BE2C (cell line): ENCODE measurements at regions not wholly inside any gene's neighbourhood (a gene's known extent, or its start where the extent isn't known, plus 50 kb on each side); places are given as distances from the start of the nearest gene placed in this dataset.
"Not testable (repeated sequence)": the region's sequence is repeated elsewhere in the genome, so short reads cannot be mapped to it uniquely, and the experiment has no call there.

Experiments used
- DNase-seq: peaks from one replicate; pipeline ENCODE4 v3.0.0-alpha.2; 2020
- H3K27me3 ChIP-seq: fragments of 250-450 bp; sonication (Bioruptor Pico); 2 replicates; pipeline ENCODE4 v1.5.1; 2020; ENCODE audit warnings: mild to moderate bottlenecking
- H3K36me3 ChIP-seq: fragments of 250-450 bp; sonication (Bioruptor Pico); 2 replicates; pipeline ENCODE4 v1.5.1; 2020; ENCODE audit warnings: mild to moderate bottlenecking
- H3K4me1 ChIP-seq: fragments of 250-450 bp; sonication (Bioruptor Pico); 2 replicates; pipeline ENCODE4 v1.5.1; 2020
- H3K4me3 ChIP-seq: 2 replicates; pipeline ENCODE4 v1.5.1; 2011; ENCODE audit warnings: low read depth, low read length
- H3K9me3 ChIP-seq: fragments of 250-450 bp; sonication (Bioruptor Pico); 2 replicates; pipeline ENCODE4 v1.5.1; 2020
- CTCF ChIP-seq: IDR thresholded peaks from 2 replicates; pipeline ENCODE4 v1.5.1; 2012; ENCODE audit warnings: mild to moderate bottlenecking, low read depth, low read length

- no peak overlapping the region for H3K4me3 ChIP-seq
- no peak for TF ChIP-seq CTCF
- H3K27me3 ChIP-seq: no peaks in the 10 kb centered on the region
- no peak for DNase-seq
- H3K4me1 ChIP-seq: no peaks in the 10 kb centered on the region
- no peaks in the 10 kb centered on the region for H3K36me3 ChIP-seq
- no peaks in the 10 kb centered on the region for H3K9me3 ChIP-seq
These were observed 576.1 kb downstream of the TMA16 start for GRCh38 chr4:164070625-164071024.

GRCh38 chr4:164081371-164081770, 586.9 kb downstream of the TMA16 start:
- DNase-seq: no peak
- no peak for TF ChIP-seq CTCF
- no peaks in the 10 kb centered on the region for H3K27me3 ChIP-seq
- no peak overlapping the region for H3K4me3 ChIP-seq
- H3K36me3 ChIP-seq: no peaks in the 10 kb centered on the region
- no peaks in the 10 kb centered on the region for H3K4me1 ChIP-seq
- H3K9me3 ChIP-seq: no peaks in the 10 kb centered on the region; the same call in 1 of the 2 replicates

- no peak for TF ChIP-seq CTCF
- Histone ChIP-seq H3K36me3 (no peaks in the 10 kb centered on the region), H3K4me3 (no peak overlapping the region), H3K27me3 (no peaks in the 10 kb centered on the region), H3K9me3 (no peaks in the 10 kb centered on the region; the same call in 1 of the 2 replicates), H3K4me1 (no peaks in the 10 kb centered on the region)
- no peak for DNase-seq
These were observed 587.3 kb downstream of the TMA16 start for GRCh38 chr4:164081801-164082200.

GRCh38 chr4:164087733-164088132, 593.2 kb downstream of the TMA16 start:
- Histone ChIP-seq H3K27me3 (no peaks in the 10 kb centered on the region), H3K9me3 (no peaks in the 10 kb centered on the region), H3K4me1 (no peaks in the 10 kb centered on the region), H3K4me3 (no peak overlapping the region), H3K36me3 (no peaks in the 10 kb centered on the region)
- no peak for TF ChIP-seq CTCF
- DNase-seq: no peak

- Histone ChIP-seq H3K27me3 (no peaks in the 10 kb centered on the region), H3K9me3 (no peaks in the 10 kb centered on the region), H3K4me1 (no peaks in the 10 kb centered on the region), H3K36me3 (no peaks in the 10 kb centered on the region), H3K4me3 (no peak overlapping the region)
- no peak for TF ChIP-seq CTCF
- no peak for DNase-seq
These were observed 601.0 kb downstream of the TMA16 start for GRCh38 chr4:164095313-164096110.

GRCh38 chr4:164096766-164097518, 602.5 kb downstream of the TMA16 start:
- no peak for TF ChIP-seq CTCF
- H3K36me3 ChIP-seq: no peaks in the 10 kb centered on the region

GRCh38 chr4:164100741-164101365, 606.4 kb downstream of the TMA16 start:
- not testable (repeated sequence) for H3K36me3 ChIP-seq, DNase-seq, H3K9me3 ChIP-seq, H3K27me3 ChIP-seq, H3K4me3 ChIP-seq, H3K4me1 ChIP-seq

More at GRCh38 chr4:164096766-164097518, 602.5 kb downstream of the TMA16 start:
- H3K4me3 ChIP-seq: no peak overlapping the region
- H3K4me1 ChIP-seq: no peaks in the 10 kb centered on the region
- no peak for DNase-seq
- H3K27me3 ChIP-seq: no peaks in the 10 kb centered on the region
- no peaks in the 10 kb centered on the region for H3K9me3 ChIP-seq
